OCI-LY7 (cell line): ENCODE measurements at regions not wholly inside any gene's neighbourhood (a gene's known extent, or its start where the extent isn't known, plus 50 kb on each side); places are given as distances from the start of the nearest gene placed in this dataset.

ENCODE experiments used
- BruUV-seq: library from RNA; stranded (reverse); fragments of 400-500 nt; replicated peaks from 2 replicates; lab custom pipeline; 2021; lab: Mats Ljungman, UMichigan
- CTCF ChIA-PET: fragments of 300-600 bp; sonication (Branson Sonifier 250); formaldehyde crosslinking; loops from one replicate; lab custom pipeline; 2022; ENCODE audit warnings: antibody characterized with exemption; ENCODE audit not compliant: unreplicated experiment; lab: Charles Lee
- POLR2A ChIA-PET: fragments of 300-600 bp; sonication (Branson Sonifier 250); formaldehyde crosslinking; loops from one replicate; lab custom pipeline; 2022; ENCODE audit warnings: antibody characterized with exemption; lab: Charles Lee
- DNase-seq: peaks from one replicate; pipeline ENCODE4 v3.0.0-alpha.2; 2015; ENCODE audit warnings: low spot score
- H2AFZ ChIP-seq: fragments of 200-600 bp; sonication (generic), shearing (Covaris generic); 2 replicates; pipeline ENCODE4 v1.6.1; 2014; ENCODE audit warnings: mild to moderate bottlenecking, antibody characterized with exemption, low read length, moderate library complexity
- H3K27ac ChIP-seq: fragments of 200-600 bp; sonication (generic); 2 replicates; pipeline ENCODE4 v1.5.1; 2014; ENCODE audit warnings: mixed run types, low read depth, mild to moderate bottlenecking, moderate library complexity, low read length, inconsistent platforms; ENCODE audit not compliant: poor library complexity, severe bottlenecking
- H3K36me3 ChIP-seq: fragments of 200-600 bp; sonication (generic); 2 replicates; pipeline ENCODE4 v1.6.1; 2014; ENCODE audit warnings: mild to moderate bottlenecking, antibody characterized with exemption, low read length, moderate library complexity, mixed read lengths; ENCODE audit not compliant: insufficient read depth
- H3K4me1 ChIP-seq: fragments of 200-600 bp; sonication (generic); 2 replicates; pipeline ENCODE4 v1.5.1; 2014; ENCODE audit warnings: mild to moderate bottlenecking, low read length; ENCODE audit not compliant: insufficient read depth, poor library complexity, severe bottlenecking
- H3K4me2 ChIP-seq: fragments of 200-600 bp; sonication (generic); 2 replicates; pipeline ENCODE4 v1.6.1; 2014; ENCODE audit warnings: mild to moderate bottlenecking, low read length
- H3K4me3 ChIP-seq: fragments of 200-600 bp; sonication (generic); 2 replicates; pipeline ENCODE4 v1.5.1; 2014; ENCODE audit warnings: mild to moderate bottlenecking, low read depth, low read length; ENCODE audit not compliant: poor library complexity, severe bottlenecking
- H3K79me2 ChIP-seq: fragments of 200-600 bp; sonication (generic); 2 replicates; pipeline ENCODE4 v1.6.1; 2016; ENCODE audit warnings: low read depth, mild to moderate bottlenecking, low read length, moderate library complexity, mixed read lengths; ENCODE audit not compliant: insufficient read depth
- H3K9me2 ChIP-seq: fragments of 200-600 bp; sonication (generic); 2 replicates; pipeline ENCODE4 v1.6.1; 2016; ENCODE audit warnings: mild to moderate bottlenecking, low read length, mixed read lengths; ENCODE audit not compliant: insufficient read depth
- H3K9me3 ChIP-seq: fragments of 200-600 bp; sonication (generic); 2 replicates; pipeline ENCODE4 v1.6.1; 2014; ENCODE audit warnings: mild to moderate bottlenecking, mixed run types, low read length, mixed read lengths
- H4K20me1 ChIP-seq: fragments of 200-600 bp; sonication (generic); 2 replicates; pipeline ENCODE4 v1.6.1; 2014; ENCODE audit warnings: mild to moderate bottlenecking, antibody characterized with exemption, low read length, moderate library complexity, mixed read lengths; ENCODE audit not compliant: insufficient read depth
- EZH2phosphoT487 ChIP-seq: fragments of 200-600 bp; sonication (generic); IDR thresholded peaks from 2 replicates; pipeline ENCODE4 v1.6.1; 2018; ENCODE audit warnings: low read depth, borderline replicate concordance, mild to moderate bottlenecking, mixed run types, antibody characterized with exemption, low read length, moderate library complexity, mixed read lengths
- intact Hi-C: fragments of 100-400 bp; cut with micrococcal nuclease; formaldehyde crosslinking; loops from one replicate; pipeline ENCODE4 v1.10.0; 2022; ENCODE audit not compliant: unreplicated experiment
- TF ChIP-seq, protein P1 (sequence below): fragments of 200-600 bp; sonication (generic); conservative IDR thresholded peaks from 2 replicates; pipeline ENCODE4 v1.5.1; 2014; ENCODE audit warnings: mild to moderate bottlenecking, antibody characterized with exemption, low read length, moderate library complexity, mixed read lengths

GRCh38 chr1:43034778-43035177 is 76.1 kb upstream of the SLC2A1 start:
- Histone ChIP-seq H3K4me3 (no peak overlapping the region), H2AFZ (no peak overlapping the region), H3K4me1 (no peaks in the 10 kb centered on the region), H3K36me3 (no peaks in the 10 kb centered on the region), H3K79me2 (no peaks in the 10 kb centered on the region), H3K9me3 (no peaks in the 10 kb centered on the region), H4K20me1 (no peaks in the 10 kb centered on the region), H3K27ac (no peak overlapping the region), H3K9me2 (no peaks in the 10 kb centered on the region), H3K4me2 (no peak overlapping the region)
- POLR2A ChIA-PET: interaction anchor here (0.7 kb wide), 1 partner anchor 1316 kb away, joined by 5 read pairs; no protein-coding TSS in a partner anchor
- TF ChIP-seq, protein P1, sequence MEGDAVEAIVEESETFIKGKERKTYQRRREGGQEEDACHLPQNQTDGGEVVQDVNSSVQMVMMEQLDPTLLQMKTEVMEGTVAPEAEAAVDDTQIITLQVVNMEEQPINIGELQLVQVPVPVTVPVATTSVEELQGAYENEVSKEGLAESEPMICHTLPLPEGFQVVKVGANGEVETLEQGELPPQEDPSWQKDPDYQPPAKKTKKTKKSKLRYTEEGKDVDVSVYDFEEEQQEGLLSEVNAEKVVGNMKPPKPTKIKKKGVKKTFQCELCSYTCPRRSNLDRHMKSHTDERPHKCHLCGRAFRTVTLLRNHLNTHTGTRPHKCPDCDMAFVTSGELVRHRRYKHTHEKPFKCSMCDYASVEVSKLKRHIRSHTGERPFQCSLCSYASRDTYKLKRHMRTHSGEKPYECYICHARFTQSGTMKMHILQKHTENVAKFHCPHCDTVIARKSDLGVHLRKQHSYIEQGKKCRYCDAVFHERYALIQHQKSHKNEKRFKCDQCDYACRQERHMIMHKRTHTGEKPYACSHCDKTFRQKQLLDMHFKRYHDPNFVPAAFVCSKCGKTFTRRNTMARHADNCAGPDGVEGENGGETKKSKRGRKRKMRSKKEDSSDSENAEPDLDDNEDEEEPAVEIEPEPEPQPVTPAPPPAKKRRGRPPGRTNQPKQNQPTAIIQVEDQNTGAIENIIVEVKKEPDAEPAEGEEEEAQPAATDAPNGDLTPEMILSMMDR: no peak
- TF ChIP-seq EZH2phosphoT487: no peak
- CTCF ChIA-PET: no interaction called here
- intact Hi-C loops: no loop called here
- BruUV-seq: no TSS peak
- no peak for DNase-seq

- no TSS peak for BruUV-seq
- Histone ChIP-seq H3K36me3 (no peaks in the 10 kb centered on the region), H3K9me3 (no peaks in the 10 kb centered on the region), H3K4me1 (no peaks in the 10 kb centered on the region), H4K20me1 (no peaks in the 10 kb centered on the region), H2AFZ (no peak overlapping the region), H3K4me3 (no peak overlapping the region), H3K4me2 (no peak overlapping the region), H3K9me2 (no peaks in the 10 kb centered on the region), H3K27ac (no peak overlapping the region), H3K79me2 (no peaks in the 10 kb centered on the region)
- DNase-seq: no peak
- intact Hi-C loops: no loop called here
- ChIA-PET POLR2A (interaction anchor here (0.7 kb wide), 1 partner anchor 1315 kb away, joined by 5 read pairs; no protein-coding TSS in a partner anchor), CTCF (interaction anchor here (0.9 kb wide), 1 partner anchor 100 kb away, joined by 6 read pairs; no protein-coding TSS in a partner anchor)
- no peak for TF ChIP-seq EZH2phosphoT487
- TF ChIP-seq, protein P1: no peak
Observed at GRCh38 chr1:43034195-43034658, 75.6 kb upstream of the SLC2A1 start.

DNA sequence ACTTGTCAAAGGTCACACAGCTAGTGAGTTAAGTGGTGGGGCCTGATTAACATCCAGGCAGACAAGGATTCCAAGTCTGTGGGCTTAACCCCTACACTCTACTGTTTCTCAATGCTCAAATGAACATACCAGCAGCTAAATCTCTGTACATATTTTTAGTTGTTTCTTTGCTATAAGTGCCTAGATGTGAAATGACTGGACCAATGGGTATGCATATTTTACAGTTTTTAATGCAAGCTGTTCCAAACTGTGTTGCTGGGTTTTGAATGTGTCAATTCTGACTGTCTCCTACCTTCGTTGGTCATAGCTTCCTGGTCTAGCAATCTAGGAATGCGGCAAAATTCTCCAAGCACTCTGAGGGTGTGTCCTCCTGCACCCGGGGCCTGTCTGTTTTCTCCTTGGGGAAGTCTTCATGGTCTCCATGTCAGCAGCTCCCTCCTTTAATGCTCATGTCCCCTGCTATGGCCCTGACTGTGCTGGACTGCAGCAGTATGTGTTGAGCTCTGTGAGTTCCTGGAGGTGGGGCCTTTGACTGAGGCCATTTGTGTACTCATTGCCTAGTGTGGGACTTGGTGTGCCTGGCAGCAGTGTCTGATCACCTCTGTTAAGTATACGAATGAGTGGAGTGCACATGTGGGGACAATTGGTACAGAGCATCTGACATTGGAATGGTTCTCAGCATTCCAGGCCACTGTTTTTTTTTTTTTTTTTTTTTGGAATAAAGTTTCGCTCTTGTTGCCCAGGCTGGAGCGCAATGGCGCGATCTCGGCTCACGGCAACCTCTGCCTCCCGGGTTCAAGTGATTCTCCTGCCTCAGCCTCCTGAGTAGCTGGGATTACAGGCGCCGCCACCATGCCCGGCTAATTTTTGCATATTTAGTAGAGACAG is 72.9 kb upstream of the SLC2A1 start:
- CTCF ChIA-PET: no interaction called here
- no peaks in the 10 kb centered on the region for H3K4me1 ChIP-seq
- no peak overlapping the region for H2AFZ ChIP-seq
- no peak overlapping the region for H3K4me3 ChIP-seq
- no peaks in the 10 kb centered on the region for H3K79me2 ChIP-seq
- no peaks in the 10 kb centered on the region for H4K20me1 ChIP-seq
- no TSS peak for BruUV-seq
- H3K27ac ChIP-seq: no peak overlapping the region
- POLR2A ChIA-PET: no interaction called here
- H3K36me3 ChIP-seq: no peaks in the 10 kb centered on the region
- no peaks in the 10 kb centered on the region for H3K9me3 ChIP-seq
- no peaks in the 10 kb centered on the region for H3K9me2 ChIP-seq
- no peak overlapping the region for H3K4me2 ChIP-seq
- no peak for TF ChIP-seq EZH2phosphoT487
- TF ChIP-seq, protein P1: no peak
- no peak for DNase-seq
- intact Hi-C loops: no loop called here
